Activated CD8-positive, alpha-beta memory T cell treated with anti-CD3 and anti-CD28 coated beads, Interleukin-2, amount 50 U/mL, for 48 hours (primary cell): ENCODE measurements at regions not wholly inside any gene's neighbourhood (a gene's known extent, or its start where the extent isn't known, plus 50 kb on each side); places are given as distances from the start of the nearest gene placed in this dataset.

Source experiments
- DNase-seq: peaks from one replicate; pipeline ENCODE4 v3.0.0-alpha.2; 2020

DNA sequence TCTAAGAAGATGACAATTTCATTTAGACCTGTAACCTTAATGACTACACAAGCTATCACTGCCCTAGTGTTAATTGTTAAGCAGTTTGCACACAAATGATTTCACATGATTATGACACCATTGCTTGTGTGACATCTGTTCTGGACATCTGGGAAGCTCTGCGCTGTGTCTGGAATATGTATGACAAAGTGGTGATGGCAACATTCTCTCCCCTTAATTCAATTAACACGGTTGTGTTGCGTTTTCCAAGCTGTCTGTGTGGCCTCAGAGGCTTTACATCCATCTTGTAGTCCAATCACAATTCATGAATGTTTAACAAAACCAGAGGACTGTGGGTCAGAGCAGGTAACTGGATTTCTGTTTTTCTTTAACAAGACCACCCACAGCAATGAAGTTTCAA, 204.4 kb downstream of the COG6 start:
- no peak for DNase-seq

DNA sequence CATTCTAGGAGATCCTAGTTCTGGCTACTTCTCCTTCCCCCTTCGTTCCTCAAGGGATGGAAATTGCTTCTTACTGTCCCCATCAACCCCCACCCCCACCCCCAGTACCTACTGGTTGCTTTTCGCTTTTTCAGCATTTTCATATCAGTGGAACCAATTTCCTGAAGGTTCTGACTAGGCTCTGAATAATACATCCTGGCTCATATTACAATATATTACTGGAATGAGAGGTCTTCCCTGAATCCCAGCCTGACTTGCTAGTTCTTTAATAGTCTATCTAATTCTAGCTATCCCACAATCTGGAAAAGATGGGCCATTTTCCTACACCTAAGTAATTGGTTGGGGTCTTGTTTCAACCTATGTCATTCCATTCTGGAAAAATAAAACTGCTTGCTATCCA, 207.4 kb downstream of the COG6 start:
- no peak for DNase-seq

DNA sequence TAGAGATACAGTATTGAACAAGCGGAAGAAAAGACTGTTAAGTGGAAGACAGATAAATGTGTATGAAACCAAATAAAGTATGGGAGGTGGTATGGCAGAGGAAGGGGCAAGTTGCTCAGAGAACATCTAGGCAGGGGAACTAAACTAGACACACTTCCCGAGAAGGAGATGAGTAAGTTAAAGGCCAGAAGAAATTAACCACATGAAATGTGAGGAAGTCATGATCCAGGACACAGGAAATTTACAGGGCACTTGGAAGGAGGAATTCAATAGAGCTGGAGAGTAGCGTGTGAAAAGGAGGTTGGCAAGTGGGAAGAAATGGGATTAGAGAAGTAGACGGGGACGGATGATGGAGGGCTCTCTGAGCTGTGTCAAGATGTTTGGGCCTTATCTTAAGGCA, 208.8 kb downstream of the COG6 start:
- DNase-seq, result no peak

DNA sequence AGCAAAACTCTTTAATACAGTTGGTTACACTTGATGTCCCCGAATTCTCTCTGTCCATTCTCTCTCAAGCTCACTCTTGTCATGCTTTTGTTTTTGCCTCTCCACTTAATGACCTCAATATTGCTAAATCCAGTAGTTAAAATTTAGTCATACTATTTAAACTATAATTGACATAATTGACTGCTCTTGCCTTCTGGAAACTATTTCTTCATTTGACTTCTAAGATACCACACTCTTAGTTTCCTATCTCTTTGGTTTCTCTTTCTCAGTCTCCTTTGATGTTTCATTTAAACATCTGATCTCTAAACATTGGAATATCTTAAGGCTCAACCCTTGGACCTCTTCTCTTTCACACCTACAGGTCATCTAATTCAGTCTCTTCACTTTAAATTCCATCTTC, 211.3 kb downstream of the COG6 start:
- DNase-seq, result no peak

DNA sequence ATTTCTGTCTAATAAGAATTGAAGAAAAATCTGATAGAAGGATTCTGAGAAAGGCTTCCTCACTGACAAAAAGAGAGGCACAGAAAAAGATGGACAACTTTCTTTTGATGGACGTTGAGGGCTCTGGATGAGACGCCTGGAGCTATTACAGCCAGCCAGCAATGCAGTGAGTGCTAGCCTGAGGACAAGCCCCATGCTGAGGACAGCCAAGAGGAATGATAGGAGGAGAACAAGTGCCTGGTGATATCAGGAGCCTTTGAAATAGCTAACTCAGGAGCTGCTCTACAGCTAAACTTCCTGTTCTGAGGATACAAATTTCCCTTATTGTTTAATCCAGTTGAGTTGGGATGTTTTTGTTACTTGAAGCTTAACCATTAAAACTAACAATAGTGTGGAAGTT, 212.3 kb downstream of the COG6 start:
- no peak for DNase-seq

DNA sequence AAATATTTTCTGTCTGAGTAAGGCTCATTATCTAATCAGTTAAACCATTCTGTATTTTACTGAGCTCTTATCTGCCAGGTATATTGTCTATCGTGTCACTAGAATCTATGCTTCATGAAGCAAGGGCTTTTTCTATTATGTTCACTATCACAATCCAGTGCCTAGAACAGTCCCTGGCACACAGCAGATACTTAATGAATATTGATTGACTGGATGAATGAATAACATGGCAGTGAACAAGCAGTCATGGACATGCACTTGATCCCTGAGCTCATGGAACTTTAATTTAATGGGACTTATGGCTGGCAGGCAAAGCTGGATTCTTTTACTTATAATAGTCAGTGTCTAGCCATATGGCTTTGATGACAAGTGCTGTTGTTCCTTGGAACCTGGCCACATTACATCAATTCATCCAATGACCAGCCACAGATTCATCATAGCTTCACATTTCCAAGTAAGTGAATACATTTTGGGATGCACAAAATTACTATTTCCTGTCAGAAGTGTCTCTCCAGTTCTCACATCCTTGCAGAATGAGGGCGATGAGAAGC, 214.8 kb downstream of the COG6 start:
- DNase-seq, result no peak

DNA sequence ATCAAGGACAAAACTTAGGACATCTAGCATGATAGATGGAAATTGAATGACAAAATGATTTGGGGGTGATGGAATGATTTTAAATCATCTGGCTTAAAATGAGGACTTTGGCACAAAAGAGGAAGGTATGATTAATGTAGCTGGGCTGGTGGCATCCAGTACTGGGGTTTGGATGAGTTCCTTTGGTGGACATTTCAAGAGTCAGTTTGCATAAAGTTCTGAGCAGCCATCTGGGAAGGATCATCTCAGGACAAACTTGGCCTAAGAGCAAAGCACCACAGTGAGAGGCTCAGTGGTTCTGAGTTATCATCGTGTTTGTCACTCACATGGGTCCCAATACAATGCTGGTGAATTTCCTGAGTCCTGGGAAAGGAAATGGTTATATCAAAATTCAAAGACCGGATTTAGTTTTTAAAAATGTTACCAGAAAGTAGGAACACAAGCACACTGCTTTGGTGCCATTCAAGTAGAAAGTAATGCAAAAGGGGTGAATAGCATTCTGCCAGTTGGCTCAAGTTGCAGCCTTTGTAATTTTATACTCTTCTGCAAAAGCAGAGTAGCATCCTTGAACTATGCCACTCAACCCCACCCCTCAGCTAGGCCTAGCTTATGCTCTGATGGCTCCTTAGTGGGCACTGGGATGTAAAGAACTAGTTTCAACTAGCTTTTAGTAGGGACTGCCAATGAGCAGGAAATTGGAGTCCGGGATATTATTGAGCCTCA, 219.0 kb downstream of the COG6 start:
- no peak for DNase-seq

DNA sequence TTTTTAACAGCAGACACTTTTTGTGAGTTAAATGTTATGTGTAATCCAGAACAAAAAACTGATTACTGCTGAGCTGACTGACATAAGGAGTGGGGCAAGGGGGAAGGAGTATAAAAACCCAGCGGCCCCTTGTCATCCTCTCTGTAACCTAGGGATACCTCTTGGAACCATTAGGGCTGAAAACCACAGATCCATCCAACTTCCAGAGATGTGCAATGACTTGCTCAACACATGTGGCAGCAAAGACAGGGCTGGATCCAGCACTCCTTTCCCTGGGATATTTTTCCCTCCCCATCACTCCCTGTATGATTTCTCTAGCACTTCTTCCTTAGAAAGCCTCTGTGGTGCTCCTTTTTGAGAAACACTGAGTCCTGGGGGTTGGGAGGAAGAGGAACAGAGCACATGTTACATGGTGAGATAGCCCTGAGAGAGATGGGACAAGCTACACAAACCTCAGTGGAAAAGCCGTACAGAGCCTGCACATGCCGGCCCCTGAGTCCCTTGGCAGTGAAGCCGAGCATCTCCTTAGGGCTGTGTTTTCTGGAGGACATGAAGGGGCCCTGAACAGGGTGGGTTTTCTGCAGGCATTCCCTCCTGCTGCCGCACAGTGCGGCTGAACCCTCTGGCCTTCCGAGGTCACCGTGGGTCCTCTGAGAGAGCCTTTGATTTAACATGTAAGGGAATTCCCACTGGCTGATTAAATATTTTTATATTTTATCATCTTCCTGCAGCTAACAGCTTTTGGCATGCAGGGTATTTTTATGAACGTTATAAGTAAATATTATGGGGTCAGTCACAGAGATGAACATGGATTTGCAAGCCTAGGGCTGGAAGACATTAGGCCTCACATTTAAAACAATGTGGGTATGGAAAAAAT, 219.9 kb downstream of the COG6 start:
- no peak for DNase-seq

DNA sequence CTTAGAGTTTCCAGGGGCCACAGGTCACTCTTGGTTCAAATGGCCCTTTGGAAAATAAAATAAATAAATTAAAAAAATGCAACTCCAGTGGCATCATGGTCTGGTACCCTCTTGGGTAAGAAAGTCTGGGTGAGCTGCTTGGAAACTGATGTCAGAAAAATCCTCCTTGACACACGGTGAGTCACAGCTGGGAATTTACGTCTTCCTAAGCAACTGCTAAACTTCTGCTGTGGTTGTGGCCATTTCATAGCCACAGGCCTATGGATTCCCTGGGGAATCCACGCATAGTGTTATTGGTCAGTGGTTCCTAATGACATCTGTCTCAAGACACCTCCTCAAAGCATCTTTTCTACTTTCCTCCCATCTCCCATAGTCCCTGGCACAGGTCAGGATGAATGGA, 220.8 kb downstream of the COG6 start:
- DNase-seq, result no peak

DNA sequence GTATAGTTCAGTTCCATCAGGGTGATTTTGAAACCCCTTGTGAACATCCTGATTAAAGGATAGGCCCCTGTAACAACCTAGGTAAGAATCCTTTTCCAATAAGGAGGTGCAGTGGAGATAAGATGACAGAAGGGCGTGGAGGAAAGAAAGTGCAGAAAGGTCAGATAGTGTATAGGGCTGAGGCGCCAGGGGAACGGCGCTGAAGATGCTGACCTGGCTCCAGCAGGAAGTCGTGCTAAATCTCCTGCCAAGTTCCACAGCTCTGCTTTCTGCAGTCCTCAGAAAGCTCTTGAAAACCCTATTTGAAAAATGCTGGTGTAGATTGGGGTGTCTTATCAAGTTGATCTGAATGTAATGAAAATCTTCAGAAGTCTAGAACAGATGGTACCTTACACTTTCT, 221.7 kb downstream of the COG6 start:
- no peak for DNase-seq

DNA sequence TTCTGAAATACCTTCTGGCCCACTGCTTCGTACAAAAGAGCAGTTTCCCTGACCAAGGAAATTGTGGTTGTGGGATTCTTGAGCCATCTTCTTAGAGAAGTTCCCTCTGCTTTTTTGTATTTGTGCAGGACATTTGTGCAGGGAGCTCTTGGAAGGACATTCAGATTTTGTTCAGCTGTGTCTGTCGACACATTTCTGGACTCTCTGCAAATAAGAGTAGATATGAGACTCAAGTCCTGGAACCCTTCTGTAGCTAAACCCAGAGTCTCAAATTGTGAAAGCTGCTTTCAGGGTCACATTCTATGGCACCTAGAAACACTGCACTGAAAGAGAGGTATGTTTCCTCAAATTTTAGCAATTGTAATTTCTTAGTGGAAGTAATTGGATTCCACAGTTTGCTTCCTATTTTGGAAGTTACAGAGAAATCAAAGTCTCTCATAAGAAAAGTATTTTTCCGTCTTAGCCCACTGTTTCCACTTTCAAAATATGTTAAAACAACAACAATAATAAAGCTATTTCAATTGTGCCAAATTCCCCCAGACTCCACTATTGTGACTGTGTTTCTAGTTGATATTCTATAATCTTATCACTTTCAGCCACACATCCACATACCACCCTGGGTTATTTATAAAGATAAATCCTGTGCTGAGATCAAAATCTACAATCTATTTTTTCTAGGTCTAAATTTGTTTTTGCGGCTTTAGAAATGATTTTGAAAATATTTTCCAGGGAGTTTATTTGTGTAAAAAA, 224.0 kb downstream of the COG6 start:
- no peak for DNase-seq

DNA sequence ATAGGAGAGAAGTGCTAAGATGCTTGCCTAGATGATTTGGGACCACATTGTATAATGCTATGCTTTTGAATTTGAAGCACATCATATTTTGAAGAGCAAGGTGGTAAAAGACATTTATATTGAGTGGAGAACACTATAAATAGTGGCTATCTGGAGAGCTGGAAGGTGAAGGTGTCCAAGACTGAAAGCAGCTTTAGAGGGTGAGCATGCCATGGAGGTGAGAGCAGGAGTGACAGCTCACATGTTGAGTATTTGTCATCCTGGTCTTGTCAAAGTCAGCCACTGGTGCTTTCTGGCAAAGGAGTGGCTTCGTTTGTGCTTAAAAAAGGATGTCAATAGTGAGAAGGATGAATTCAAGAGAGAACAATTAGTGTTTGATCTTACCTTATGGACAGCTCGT, 225.9 kb downstream of the COG6 start:
- DNase-seq, result no peak

DNA sequence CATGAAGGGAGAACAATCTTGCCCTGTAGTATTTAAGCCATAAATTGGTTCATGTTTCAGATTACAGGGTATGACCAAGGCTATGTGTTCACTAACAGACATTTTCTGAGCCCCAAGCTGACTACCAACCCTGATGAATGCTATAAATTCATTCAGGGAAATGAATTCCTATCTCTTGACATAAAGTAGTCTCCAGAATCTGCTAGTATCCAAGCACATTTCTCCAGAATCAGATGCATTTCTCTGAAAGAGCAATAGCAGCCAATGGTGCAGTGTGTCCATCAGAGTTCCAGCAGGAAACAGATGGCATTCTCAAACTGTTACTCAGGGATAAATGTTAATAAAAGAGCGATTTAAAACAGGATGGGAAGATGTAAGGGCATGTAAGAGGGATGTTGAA, 226.4 kb downstream of the COG6 start:
- DNase-seq, result no peak

DNA sequence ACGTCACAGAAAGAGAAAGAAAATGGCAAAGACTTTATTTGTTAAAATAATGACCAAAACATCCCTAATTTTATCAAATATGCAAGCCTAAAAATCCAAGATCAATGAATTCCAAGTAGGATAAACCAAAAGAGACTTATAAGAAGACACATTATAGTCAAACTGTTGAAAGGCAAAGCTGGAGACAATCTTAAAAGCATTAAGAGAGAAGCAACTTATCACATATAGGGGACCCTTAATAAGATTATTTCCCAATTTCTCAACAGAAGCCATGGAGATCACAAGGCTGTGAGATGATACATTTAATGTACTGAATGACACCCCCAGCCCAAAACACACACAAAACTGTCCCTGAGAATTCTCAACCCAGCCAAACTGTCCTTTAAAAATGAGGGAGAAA, 228.7 kb downstream of the COG6 start:
- DNase-seq, result no peak

DNA sequence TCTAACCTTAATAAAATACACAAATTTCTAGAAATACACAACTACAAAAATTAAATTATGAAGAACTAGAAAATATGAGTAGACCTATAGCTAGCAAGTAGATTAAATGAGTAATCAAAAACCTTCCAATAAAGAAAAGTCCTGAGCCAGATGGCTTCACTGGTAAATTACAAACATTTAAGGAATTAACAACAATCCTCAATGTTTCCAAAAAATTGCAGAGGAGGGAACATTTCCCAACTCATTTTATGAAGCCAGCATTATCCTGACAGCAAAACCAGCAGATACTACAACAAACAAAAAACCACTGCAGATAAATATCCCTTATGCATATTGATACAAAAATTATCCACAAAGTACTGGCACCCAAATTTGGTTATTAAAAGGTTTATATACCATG, 230.9 kb downstream of the COG6 start:
- no peak for DNase-seq

DNA sequence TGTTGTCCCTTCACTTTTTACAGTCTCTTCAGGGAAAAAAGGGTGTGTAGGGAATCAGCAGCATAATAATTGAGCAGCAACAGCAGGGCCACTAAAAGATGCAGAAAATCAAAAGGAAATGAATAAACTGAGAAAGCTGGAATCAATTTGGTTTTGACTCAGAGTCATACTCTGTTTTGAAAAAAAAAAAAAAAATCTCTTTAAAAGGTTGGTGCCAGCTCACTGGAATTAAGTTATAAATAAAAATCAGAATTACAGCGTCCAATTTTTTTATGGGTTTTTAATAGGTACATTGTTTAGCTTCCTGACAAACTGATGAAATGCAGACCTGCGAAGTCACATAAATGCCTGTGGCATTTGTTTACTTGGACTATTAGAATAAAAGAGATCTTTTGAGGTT, 231.9 kb downstream of the COG6 start:
- no peak for DNase-seq

DNA sequence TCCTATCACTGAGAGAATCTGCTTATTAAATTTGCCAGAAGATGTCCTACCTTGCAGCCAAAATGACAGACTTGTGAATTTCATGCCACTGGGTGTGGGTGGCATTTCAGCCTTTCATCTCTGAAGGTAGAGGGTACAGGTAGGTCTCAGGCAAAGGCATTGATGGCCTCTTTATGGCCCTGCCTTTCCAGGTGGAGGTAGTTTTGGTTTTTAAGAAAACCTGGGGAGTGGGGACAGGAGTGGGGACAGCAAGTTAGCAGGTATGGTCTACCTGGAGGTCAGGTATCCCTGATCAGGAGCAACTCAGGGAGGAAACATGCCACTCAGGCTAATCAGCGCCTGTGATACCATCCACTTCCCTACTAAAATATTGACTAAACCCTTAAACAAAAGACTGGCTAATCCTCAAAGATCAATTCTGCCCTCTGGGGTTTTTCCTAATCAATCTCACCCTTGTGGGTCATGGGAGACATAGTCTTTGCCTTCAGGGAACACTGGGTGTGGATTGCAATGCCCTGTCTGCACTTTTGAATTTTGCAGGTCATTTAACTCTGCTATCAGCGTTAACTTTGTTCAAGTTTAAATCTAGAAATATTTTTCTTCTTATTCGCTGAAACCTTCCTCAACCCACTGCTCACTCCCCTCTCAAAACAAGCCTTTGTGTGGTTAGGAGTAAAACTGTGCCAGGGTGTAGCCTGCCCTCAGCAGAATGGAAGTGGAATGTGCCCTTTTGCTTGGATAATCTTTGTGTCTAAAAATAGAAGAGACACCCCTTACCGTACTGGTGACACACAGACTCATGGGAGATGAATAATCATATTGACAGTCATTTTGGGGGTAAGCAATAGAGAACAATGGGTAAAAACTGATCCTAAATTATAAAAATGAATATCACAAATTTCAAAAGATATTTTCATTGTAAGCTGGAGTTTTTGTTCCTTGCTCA, 233.7 kb downstream of the COG6 start:
- no peak for DNase-seq

DNA sequence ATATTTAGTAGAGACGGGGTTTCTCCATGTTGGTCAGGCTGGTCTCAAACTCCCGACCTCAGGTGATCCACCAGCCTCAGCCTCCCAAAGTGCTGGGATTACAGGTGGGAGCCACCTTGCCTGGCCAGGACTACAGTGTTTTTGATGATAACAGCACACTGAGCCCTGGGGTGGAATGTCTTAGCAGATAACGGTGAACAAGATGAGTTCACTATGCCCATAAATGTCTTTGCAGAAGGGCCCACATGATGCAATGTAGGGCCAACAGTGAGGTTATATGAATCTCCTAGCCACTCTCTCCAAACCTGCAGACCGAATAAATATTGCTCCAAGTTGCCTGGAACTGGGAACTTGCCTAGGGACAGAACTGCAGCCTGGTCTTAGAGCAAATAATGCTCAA, 235.1 kb downstream of the COG6 start:
- DNase-seq, result no peak

DNA sequence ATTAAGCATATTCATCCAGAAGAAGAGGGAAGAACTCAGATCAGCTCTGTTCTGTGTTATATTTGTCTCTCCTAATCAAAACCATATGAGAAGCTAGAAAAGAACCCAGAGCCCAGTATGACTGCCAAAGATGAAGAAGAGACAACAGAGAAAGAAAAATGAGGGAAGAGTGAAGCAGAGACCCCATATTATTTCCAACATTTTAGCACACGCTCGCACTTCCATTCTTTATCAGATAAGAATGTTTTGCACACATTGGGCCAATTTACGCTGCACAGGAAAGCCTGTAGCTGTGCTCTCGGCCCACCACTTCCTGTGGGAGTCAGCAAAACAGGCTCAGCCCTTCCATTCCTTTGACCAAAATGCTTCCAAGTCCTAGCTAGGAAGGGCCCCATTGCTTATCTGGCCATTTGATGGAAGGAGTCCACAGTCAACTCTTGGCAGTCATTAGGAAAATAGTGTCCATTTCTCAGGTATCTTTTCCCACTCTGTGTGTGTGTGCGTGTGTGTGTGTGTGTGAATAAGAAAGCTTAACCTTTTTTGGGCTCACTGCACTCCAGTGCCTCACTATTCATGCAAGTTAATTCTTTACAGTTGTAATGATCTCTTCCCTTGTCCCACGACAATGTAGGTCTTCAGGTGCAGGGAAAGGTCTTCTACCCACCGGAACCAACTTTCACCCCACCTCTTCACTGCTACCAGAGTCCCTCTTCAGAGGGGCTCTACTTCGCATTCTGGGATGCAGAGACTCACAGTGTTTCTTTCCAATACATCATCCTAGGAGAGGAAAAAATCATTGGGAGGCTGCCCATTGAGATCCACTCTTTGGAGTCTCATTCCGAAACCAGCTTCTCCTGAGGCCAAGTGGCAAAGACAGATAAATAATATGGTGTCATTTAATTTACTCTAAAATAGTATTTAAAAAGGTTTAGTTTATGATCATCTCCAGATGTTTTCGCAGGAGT, 237.5 kb downstream of the COG6 start:
- peak; percentile 55 for DNase-seq

DNA sequence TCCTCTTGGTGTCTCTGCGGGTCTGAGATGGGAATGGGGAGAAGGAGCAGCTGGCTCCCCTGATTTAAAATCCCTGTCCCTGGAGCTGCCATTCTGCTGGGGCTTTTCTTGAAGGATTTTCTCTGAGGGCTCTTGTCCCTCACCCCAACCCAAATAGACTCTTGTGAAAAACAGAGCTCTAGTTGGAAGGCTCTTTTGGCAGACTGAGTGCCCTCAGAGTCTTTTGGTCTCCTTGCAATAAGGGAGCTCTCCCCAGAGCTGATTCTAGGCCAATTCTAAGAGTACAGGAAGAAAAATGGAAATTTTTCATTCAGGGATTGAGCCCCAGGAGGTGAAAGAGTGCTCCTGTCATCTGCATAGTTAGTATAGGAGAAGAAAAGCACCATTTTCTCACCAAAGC, 238.3 kb downstream of the COG6 start:
- no peak for DNase-seq

DNA sequence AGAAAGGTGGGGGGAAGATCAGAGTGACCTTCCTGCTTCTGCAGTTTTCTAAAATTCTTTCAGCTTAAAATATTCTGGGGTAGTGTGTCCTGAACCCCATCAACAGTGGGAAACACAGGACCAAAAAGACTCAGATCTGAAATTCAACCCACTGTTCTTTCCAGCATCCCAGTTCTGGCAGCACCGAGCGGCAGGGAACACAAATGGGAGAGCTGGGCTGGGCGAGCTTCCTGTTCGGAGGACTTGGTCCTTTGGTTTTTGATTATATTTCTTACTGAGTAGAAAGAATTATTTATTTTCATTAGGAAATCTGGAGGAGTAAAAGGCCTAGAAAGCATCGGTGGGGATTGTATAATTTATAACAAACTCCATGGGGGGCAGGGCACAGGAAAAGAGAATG, 239.1 kb downstream of the COG6 start:
- no peak for DNase-seq
